HEK293 (cell line): ENCODE measurements at regions not wholly inside any gene's neighbourhood (a gene's known extent, or its start where the extent isn't known, plus 50 kb on each side); places are given as distances from the start of the nearest gene placed in this dataset.

Experiments used
- CTCF ChIA-PET: fragments of 350-600 bp; formaldehyde crosslinking; extraction: SDS; loops from one replicate; lab custom pipeline; 2021; ENCODE audit warnings: antibody characterized with exemption; lab: Yijun Ruan, JAX
- POLR2A ChIA-PET: fragments of 300-600 bp; formaldehyde crosslinking; extraction: SDS; loops from one replicate; lab custom pipeline; 2020; ENCODE audit warnings: antibody characterized with exemption, inconsistent platforms; lab: Yijun Ruan, JAX
- H3K27ac ChIP-seq: fragments of 200-500 bp; sonication (Bioruptor generic); 2 replicates; pipeline ENCODE4 v1.5.1; 2014; ENCODE audit warnings: low read depth, low read length, control low read depth, inconsistent platforms; ENCODE audit errors: extremely low read depth
- H3K36me3 ChIP-seq, 2 experiments: fragments of 200-500 bp in 1 of 2; sonication (Bioruptor generic) in 1 of 2; 1 replicate in 1 of 2; 2 replicates in 1 of 2; pipeline ENCODE4 v1.5.1; 2014 to 2017; ENCODE audit warnings: inconsistent platforms in 2 of 2, low read length in 2 of 2; ENCODE audit not compliant: control insufficient read depth in 2 of 2, insufficient read depth in 1 of 2
- H3K4me1 ChIP-seq: fragments of 200-500 bp; sonication (Bioruptor generic); 2 replicates; pipeline ENCODE4 v1.5.1; 2014; ENCODE audit warnings: mild to moderate bottlenecking, low read length, inconsistent platforms; ENCODE audit not compliant: control insufficient read depth, insufficient read depth
- H3K4me3 ChIP-seq: 2 replicates; pipeline ENCODE4 v1.5.1; 2011; ENCODE audit warnings: low read depth, mild to moderate bottlenecking, control low read depth, low read length, moderate library complexity
- H3K9me3 ChIP-seq: fragments of 200-500 bp; sonication (Bioruptor generic); 2 replicates; pipeline ENCODE4 v1.5.1; 2014; ENCODE audit warnings: low read depth, low read length, inconsistent platforms; ENCODE audit not compliant: control insufficient read depth, insufficient read depth
- AEBP2 ChIP-seq: fragments of 450-650 bp; formaldehyde crosslinking; IDR thresholded peaks from 2 replicates; pipeline ENCODE4 v1.5.1; 2016; ENCODE audit warnings: missing biosample characterization, missing genetic modification characterization, borderline replicate concordance
- FEZF1 ChIP-seq: fragments of 450-650 bp; formaldehyde crosslinking; IDR thresholded peaks from 2 replicates; pipeline ENCODE4 v1.5.1; 2016; ENCODE audit warnings: missing biosample characterization, missing genetic modification characterization
- GLI4 ChIP-seq: fragments of 450-650 bp; formaldehyde crosslinking; IDR thresholded peaks from 2 replicates; pipeline ENCODE4 v1.5.1; 2016; ENCODE audit warnings: missing biosample characterization, missing genetic modification characterization
- IKZF3 ChIP-seq: fragments of 450-650 bp; IDR thresholded peaks from 2 replicates; pipeline ENCODE4 v1.5.0; 2018; ENCODE audit warnings: missing biosample characterization, mild to moderate bottlenecking, missing genetic modification characterization, moderate library complexity
- KLF1 ChIP-seq: fragments of 450-650 bp; formaldehyde crosslinking; IDR thresholded peaks from 2 replicates; pipeline ENCODE4 v1.5.1; 2016; ENCODE audit warnings: missing biosample characterization, missing genetic modification characterization
- KLF10 ChIP-seq: fragments of 450-650 bp; IDR thresholded peaks from 2 replicates; pipeline ENCODE4 v1.5.1; 2018; ENCODE audit warnings: missing biosample characterization, mild to moderate bottlenecking, missing genetic modification characterization
- KLF9 ChIP-seq: fragments of 450-650 bp; formaldehyde crosslinking; IDR thresholded peaks from 2 replicates; pipeline ENCODE4 v1.5.1; 2016; ENCODE audit warnings: missing biosample characterization, missing genetic modification characterization, low read depth
- OVOL3 ChIP-seq: fragments of 450-650 bp; formaldehyde crosslinking; IDR thresholded peaks from 2 replicates; pipeline ENCODE4 v1.5.1; 2016; ENCODE audit warnings: missing biosample characterization, missing genetic modification characterization
- PRDM1 ChIP-seq: fragments of 450-650 bp; formaldehyde crosslinking; IDR thresholded peaks from 2 replicates; pipeline ENCODE4; 2016; ENCODE audit warnings: missing biosample characterization, missing genetic modification characterization
- RBAK ChIP-seq: fragments of 450-650 bp; formaldehyde crosslinking; IDR thresholded peaks from 2 replicates; pipeline ENCODE4 v1.5.1; 2016; ENCODE audit warnings: missing biosample characterization, missing genetic modification characterization
- SP3 ChIP-seq: fragments of 450-650 bp; formaldehyde crosslinking; IDR thresholded peaks from 2 replicates; pipeline ENCODE4 v1.5.1; 2016; ENCODE audit warnings: missing biosample characterization, missing genetic modification characterization
- ZBTB8A ChIP-seq: fragments of 450-650 bp; formaldehyde crosslinking; IDR thresholded peaks from 2 replicates; pipeline ENCODE4 v1.5.1; 2016; ENCODE audit warnings: missing biosample characterization, missing genetic modification characterization
- ZFP37 ChIP-seq: fragments of 450-650 bp; formaldehyde crosslinking; IDR thresholded peaks from 2 replicates; pipeline ENCODE4 v1.5.1; 2016; ENCODE audit warnings: missing biosample characterization, missing genetic modification characterization
- ZFP69B ChIP-seq: fragments of 450-650 bp; formaldehyde crosslinking; IDR thresholded peaks from 2 replicates; pipeline ENCODE4 v1.5.1; 2016; ENCODE audit warnings: missing biosample characterization, missing genetic modification characterization
- ZNF174 ChIP-seq: fragments of 450-650 bp; formaldehyde crosslinking; IDR thresholded peaks from 2 replicates; pipeline ENCODE4 v1.5.0; 2017; ENCODE audit warnings: missing biosample characterization, mild to moderate bottlenecking, missing genetic modification characterization
- ZNF335 ChIP-seq: fragments of 450-650 bp; formaldehyde crosslinking; conservative IDR thresholded peaks from 2 replicates; pipeline ENCODE4 v1.5.1; 2016; ENCODE audit warnings: missing biosample characterization, missing genetic modification characterization
- ZNF354C ChIP-seq: fragments of 450-650 bp; formaldehyde crosslinking; IDR thresholded peaks from 2 replicates; pipeline ENCODE4 v1.5.1; 2016; ENCODE audit warnings: missing biosample characterization, missing genetic modification characterization, low read depth, borderline replicate concordance
- ZNF501 ChIP-seq: fragments of 450-650 bp; formaldehyde crosslinking; IDR thresholded peaks from 2 replicates; pipeline ENCODE4 v1.5.1; 2016; ENCODE audit warnings: missing biosample characterization, missing genetic modification characterization
- ZNF510 ChIP-seq: fragments of 450-650 bp; formaldehyde crosslinking; IDR thresholded peaks from 2 replicates; pipeline ENCODE4 v1.5.1; 2018; ENCODE audit warnings: mild to moderate bottlenecking, missing genetic modification characterization, missing biosample characterization; ENCODE audit not compliant: insufficient replicate concordance
- ZNF518A ChIP-seq: fragments of 450-650 bp; formaldehyde crosslinking; conservative IDR thresholded peaks from 2 replicates; pipeline ENCODE4 v1.5.1; 2016; ENCODE audit warnings: low read depth, missing biosample characterization, missing genetic modification characterization
- ZNF529 ChIP-seq: fragments of 450-650 bp; formaldehyde crosslinking; IDR thresholded peaks from 2 replicates; pipeline ENCODE4 v1.5.1; 2017; ENCODE audit warnings: missing genetic modification characterization, missing biosample characterization; ENCODE audit not compliant: insufficient replicate concordance
- ZNF596 ChIP-seq: fragments of 450-650 bp; IDR thresholded peaks from 2 replicates; pipeline ENCODE4 v1.5.0; 2018; ENCODE audit warnings: missing biosample characterization, mild to moderate bottlenecking, missing genetic modification characterization, moderate library complexity
- ZNF707 ChIP-seq: fragments of 450-650 bp; formaldehyde crosslinking; IDR thresholded peaks from 2 replicates; pipeline ENCODE4 v1.5.1; 2016; ENCODE audit warnings: missing biosample characterization, missing genetic modification characterization
- TF ChIP-seq, protein P1 (sequence below): fragments of 450-650 bp; formaldehyde crosslinking; IDR thresholded peaks from 2 replicates; pipeline ENCODE4 v1.5.1; 2016; ENCODE audit warnings: missing biosample characterization, missing genetic modification characterization
- TF ChIP-seq, protein P2 (sequence below): fragments of 450-650 bp; formaldehyde crosslinking; IDR thresholded peaks from 2 replicates; pipeline ENCODE4 v1.5.1; 2016; ENCODE audit warnings: missing biosample characterization, missing genetic modification characterization
- TF ChIP-seq, protein P3 (sequence below): fragments of 450-650 bp; formaldehyde crosslinking; IDR thresholded peaks from 2 replicates; pipeline ENCODE4 v1.5.1; 2017; ENCODE audit warnings: missing biosample characterization, missing genetic modification characterization

- H3K4me1 ChIP-seq, result no peaks in the 10 kb centered on the region
- no peaks in the 10 kb centered on the region for H3K36me3 ChIP-seq
- no peak overlapping the region for H3K4me3 ChIP-seq
- CTCF ChIA-PET, result interaction anchor here (0.8 to 2.8 kb wide), 5 partner anchors 11 to 1827 kb away, joined by 3 to 20 read pairs (median 4); no protein-coding TSS in a partner anchor
- TF ChIP-seq, protein P1, sequence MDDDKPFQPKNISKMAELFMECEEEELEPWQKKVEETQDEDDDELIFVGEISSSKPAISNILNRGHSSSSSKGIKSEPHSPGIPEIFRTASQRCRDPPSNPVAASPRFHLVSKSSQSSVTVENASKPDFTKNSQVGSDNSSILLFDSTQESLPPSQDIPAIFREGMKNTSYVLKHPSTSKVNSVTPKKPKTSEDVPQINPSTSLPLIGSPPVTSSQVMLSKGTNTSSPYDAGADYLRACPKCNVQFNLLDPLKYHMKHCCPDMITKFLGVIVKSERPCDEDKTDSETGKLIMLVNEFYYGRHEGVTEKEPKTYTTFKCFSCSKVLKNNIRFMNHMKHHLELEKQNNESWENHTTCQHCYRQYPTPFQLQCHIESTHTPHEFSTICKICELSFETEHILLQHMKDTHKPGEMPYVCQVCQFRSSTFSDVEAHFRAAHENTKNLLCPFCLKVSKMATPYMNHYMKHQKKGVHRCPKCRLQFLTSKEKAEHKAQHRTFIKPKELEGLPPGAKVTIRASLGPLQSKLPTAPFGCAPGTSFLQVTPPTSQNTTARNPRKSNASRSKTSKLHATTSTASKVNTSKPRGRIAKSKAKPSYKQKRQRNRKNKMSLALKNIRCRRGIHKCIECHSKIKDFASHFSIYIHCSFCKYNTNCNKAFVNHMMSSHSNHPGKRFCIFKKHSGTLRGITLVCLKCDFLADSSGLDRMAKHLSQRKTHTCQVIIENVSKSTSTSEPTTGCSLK (tag by site-specific recombination), result no peak
- TF ChIP-seq KLF9 (no peak), ZNF707 (no peak), IKZF3 (tag by site-specific recombination) (no peak), PRDM1 (tag by site-specific recombination) (no peak), ZNF518A (tag by site-specific recombination) (no peak), ZBTB8A (no peak), ZNF354C (tag by site-specific recombination) (no peak), ZFP69B (no peak), OVOL3 (no peak), KLF10 (tag by site-specific recombination) (no peak), GLI4 (tag by site-specific recombination) (no peak), ZNF596 (tag by site-specific recombination) (no peak)
- TF ChIP-seq, all 188 proteins: peak for 0
- Histone ChIP-seq H3K9me3 (no peaks in the 10 kb centered on the region), H3K27ac (no peak overlapping the region)
- POLR2A ChIA-PET, result no interaction called here
These were observed 188.5 kb upstream of the CDH8 start for GRCh38 chr16:62224646-62225209.

- CTCF ChIA-PET, result no interaction called here
- Histone ChIP-seq H3K27ac (no peak overlapping the region), H3K4me1 (no peaks in the 10 kb centered on the region), H3K9me3 (no peaks in the 10 kb centered on the region), H3K4me3 (no peak overlapping the region), H3K36me3 (no peaks in the 10 kb centered on the region)
- POLR2A ChIA-PET, result no interaction called here
- TF ChIP-seq SP3 (tag by site-specific recombination) (no peak), AEBP2 (tag by site-specific recombination) (no peak), ZNF501 (tag by site-specific recombination) (no peak), ZNF510 (tag by site-specific recombination) (no peak), ZNF529 (no peak), KLF1 (tag by site-specific recombination) (no peak), ZNF335 (tag by site-specific recombination) (no peak), ZNF174 (tag by site-specific recombination) (no peak), ZFP37 (tag by site-specific recombination) (no peak), RBAK (tag by site-specific recombination) (no peak), FEZF1 (no peak), IKZF3 (tag by site-specific recombination) (no peak)
- TF ChIP-seq, protein P2, sequence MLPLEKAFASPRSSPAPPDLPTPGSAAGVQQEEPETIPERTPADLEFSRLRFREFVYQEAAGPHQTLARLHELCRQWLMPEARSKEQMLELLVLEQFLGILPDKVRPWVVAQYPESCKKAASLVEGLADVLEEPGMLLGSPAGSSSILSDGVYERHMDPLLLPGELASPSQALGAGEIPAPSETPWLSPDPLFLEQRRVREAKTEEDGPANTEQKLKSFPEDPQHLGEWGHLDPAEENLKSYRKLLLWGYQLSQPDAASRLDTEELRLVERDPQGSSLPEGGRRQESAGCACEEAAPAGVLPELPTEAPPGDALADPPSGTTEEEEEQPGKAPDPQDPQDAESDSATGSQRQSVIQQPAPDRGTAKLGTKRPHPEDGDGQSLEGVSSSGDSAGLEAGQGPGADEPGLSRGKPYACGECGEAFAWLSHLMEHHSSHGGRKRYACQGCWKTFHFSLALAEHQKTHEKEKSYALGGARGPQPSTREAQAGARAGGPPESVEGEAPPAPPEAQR, result no peak
- TF ChIP-seq, protein P3, sequence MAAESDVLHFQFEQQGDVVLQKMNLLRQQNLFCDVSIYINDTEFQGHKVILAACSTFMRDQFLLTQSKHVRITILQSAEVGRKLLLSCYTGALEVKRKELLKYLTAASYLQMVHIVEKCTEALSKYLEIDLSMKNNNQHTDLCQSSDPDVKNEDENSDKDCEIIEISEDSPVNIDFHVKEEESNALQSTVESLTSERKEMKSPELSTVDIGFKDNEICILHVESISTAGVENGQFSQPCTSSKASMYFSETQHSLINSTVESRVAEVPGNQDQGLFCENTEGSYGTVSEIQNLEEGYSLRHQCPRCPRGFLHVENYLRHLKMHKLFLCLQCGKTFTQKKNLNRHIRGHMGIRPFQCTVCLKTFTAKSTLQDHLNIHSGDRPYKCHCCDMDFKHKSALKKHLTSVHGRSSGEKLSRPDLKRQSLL (tag by site-specific recombination), result no peak
These were observed 180.6 kb upstream of the CDH8 start for GRCh38 chr16:62216837-62217236.
